Lower leg skin (tissue), 3 donors: ENCODE measurements at regions not wholly inside any gene's neighbourhood (a gene's known extent, or its start where the extent isn't known, plus 50 kb on each side); places are given as distances from the start of the nearest gene placed in this dataset.

Experiments used
- POLR2A ChIP-seq, 2 donors: fragments of 450-650 bp; IDR thresholded peaks; one replicate each; pipeline ENCODE4 v1.6.1; 2016 to 2017; ENCODE audit warnings: antibody characterized with exemption in 2 of 2, mild to moderate bottlenecking in 1 of 2, moderate library complexity in 1 of 2
- TF ChIP-seq, protein P1 (sequence below), 3 donors: fragments of 450-650 bp; IDR thresholded peaks; one replicate each; pipeline ENCODE4 v1.5.1; 2016; ENCODE audit warnings: antibody characterized with exemption in 3 of 3, mild to moderate bottlenecking in 3 of 3, moderate library complexity in 2 of 3

DNA sequence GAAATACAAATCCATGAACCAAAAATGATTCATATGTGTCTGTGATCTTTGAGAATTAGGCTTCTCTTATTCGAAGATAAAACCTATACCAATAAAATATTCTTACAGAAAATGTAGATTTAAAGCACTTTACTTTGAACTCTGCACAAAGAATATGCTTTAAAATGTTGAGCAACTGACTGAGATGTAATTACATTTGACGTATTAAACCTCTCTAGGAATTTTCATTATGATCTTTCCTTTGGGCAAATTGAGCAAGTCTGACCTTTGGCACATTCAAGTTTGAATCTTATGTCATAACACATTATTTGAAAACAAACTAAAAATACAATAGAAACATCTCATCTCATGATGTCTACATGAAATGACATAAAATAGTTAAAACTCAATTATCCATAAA is 69.2 kb upstream of the AHR start:
- no peak for TF ChIP-seq POLR2A (IDR thresholded peaks at IDR 0.05)
- TF ChIP-seq, protein P1, sequence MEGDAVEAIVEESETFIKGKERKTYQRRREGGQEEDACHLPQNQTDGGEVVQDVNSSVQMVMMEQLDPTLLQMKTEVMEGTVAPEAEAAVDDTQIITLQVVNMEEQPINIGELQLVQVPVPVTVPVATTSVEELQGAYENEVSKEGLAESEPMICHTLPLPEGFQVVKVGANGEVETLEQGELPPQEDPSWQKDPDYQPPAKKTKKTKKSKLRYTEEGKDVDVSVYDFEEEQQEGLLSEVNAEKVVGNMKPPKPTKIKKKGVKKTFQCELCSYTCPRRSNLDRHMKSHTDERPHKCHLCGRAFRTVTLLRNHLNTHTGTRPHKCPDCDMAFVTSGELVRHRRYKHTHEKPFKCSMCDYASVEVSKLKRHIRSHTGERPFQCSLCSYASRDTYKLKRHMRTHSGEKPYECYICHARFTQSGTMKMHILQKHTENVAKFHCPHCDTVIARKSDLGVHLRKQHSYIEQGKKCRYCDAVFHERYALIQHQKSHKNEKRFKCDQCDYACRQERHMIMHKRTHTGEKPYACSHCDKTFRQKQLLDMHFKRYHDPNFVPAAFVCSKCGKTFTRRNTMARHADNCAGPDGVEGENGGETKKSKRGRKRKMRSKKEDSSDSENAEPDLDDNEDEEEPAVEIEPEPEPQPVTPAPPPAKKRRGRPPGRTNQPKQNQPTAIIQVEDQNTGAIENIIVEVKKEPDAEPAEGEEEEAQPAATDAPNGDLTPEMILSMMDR (IDR thresholded peaks at IDR 0.05) = no peak
